HG03460 (cell line): ENCODE measurements at regions not wholly inside any gene's neighbourhood (a gene's known extent, or its start where the extent isn't known, plus 50 kb on each side); places are given as distances from the start of the nearest gene placed in this dataset.
A peak's percentile ranks its signal among the peaks of the same experiment; 100 is the strongest.
"Not testable (repeated sequence)": the region's sequence is repeated elsewhere in the genome, so short reads cannot be mapped to it uniquely, and the experiment has no call there.

Experiments used
- ATAC-seq: cut with Tn5 transposase; IDR thresholded peaks from one replicate; pipeline ENCODE4 v1.9.1; 2021; ENCODE audit not compliant: unreplicated experiment

GRCh38 chr4:179151770-179152169, 1709.5 kb upstream of the AGA start:
- no peak for ATAC-seq

- no peak for ATAC-seq
Observed at GRCh38 chr4:179163147-179163546, 1720.9 kb upstream of the AGA start.

GRCh38 chr4:179164267-179164999, 1722.2 kb upstream of the AGA start:
- no peak for ATAC-seq

- no peak for ATAC-seq
Observed at GRCh38 chr4:179165000-179165738, 1722.9 kb upstream of the AGA start.

- no peak for ATAC-seq
Observed at GRCh38 chr4:179165862-179166261, 1723.6 kb upstream of the AGA start.

GRCh38 chr4:179170308-179170707, 1728.1 kb upstream of the AGA start:
- ATAC-seq: not testable (repeated sequence)

- no peak for ATAC-seq
Observed at GRCh38 chr4:179182741-179183140, 1740.5 kb upstream of the AGA start.

- ATAC-seq: no peak
Observed at GRCh38 chr4:179195887-179196286, 1753.7 kb upstream of the AGA start.

GRCh38 chr4:179196511-179196910, 1754.3 kb upstream of the AGA start:
- ATAC-seq: no peak

GRCh38 chr4:179200681-179201080, 1758.4 kb upstream of the AGA start:
- ATAC-seq: no peak

GRCh38 chr4:179225594-179225993, 1783.4 kb upstream of the AGA start:
- no peak for ATAC-seq

GRCh38 chr4:179248821-179249220, 1806.6 kb upstream of the AGA start:
- ATAC-seq: no peak

GRCh38 chr4:179268791-179269190, 1826.6 kb upstream of the AGA start:
- no peak for ATAC-seq

- ATAC-seq: no peak
Observed at GRCh38 chr4:179272282-179272681, 1830.0 kb upstream of the AGA start.

- ATAC-seq: no peak
Observed at GRCh38 chr4:179278647-179279046, 1836.4 kb upstream of the AGA start.

- ATAC-seq: no peak
Observed at GRCh38 chr4:179285696-179286095, 1843.5 kb upstream of the AGA start.

- no peak for ATAC-seq
Observed at GRCh38 chr4:179291657-179292056, 1849.4 kb upstream of the AGA start.

- no peak for ATAC-seq
Observed at GRCh38 chr4:179292468-179292867, 1850.2 kb upstream of the AGA start.

GRCh38 chr4:179307297-179308136, 1865.3 kb upstream of the AGA start:
- ATAC-seq: peak; percentile 77

GRCh38 chr4:179313823-179314222, 1871.6 kb upstream of the AGA start:
- ATAC-seq: no peak

GRCh38 chr4:179325181-179325580, 1882.9 kb upstream of the AGA start:
- no peak for ATAC-seq

GRCh38 chr4:179328627-179329026, 1886.4 kb upstream of the AGA start:
- ATAC-seq: no peak
